Right lobe of liver (tissue), 6 donors: ENCODE measurements at regions not wholly inside any gene's neighbourhood (a gene's known extent, or its start where the extent isn't known, plus 50 kb on each side); places are given as distances from the start of the nearest gene placed in this dataset.
"Not testable (repeated sequence)": the region's sequence is repeated elsewhere in the genome, so short reads cannot be mapped to it uniquely, and the experiment has no call there.

Experiments used
- ATAC-seq, 4 donors: fragments of 200-7000 bp; cut with Tn5 transposase; one replicate each; pipeline ENCODE4 v1.9.1; 2020; ENCODE audit warnings: mild to moderate bottlenecking in 4 of 4, moderate library complexity in 4 of 4
- DNase-seq, 3 donors: peaks; one replicate each; pipeline ENCODE4 v3.0.0-alpha.2; 2020
- H3K27ac ChIP-seq, 3 donors: fragments of 200-600 bp; one replicate each; pipeline ENCODE4 v1.8.0; 2022
- H3K27me3 ChIP-seq, 2 donors: fragments of 200-600 bp; one replicate each; pipeline ENCODE4 v1.8.0; 2022
- H3K36me3 ChIP-seq, 4 donors: fragments of 200-600 bp; sonication (generic) in 1 of 4; one replicate each; pipeline versions ENCODE4 v1.5.1 to v1.8.0; 2017 to 2022; ENCODE audit warnings: control low read depth in 1 of 4
- H3K4me1 ChIP-seq, 4 donors: fragments of 200-600 bp; sonication (generic) in 1 of 4; one replicate each; pipeline versions ENCODE4 v1.5.1 to v1.8.0; 2017 to 2022; ENCODE audit warnings: control low read depth in 1 of 4
- H3K4me3 ChIP-seq, 3 donors: fragments of 200-600 bp; one replicate each; pipeline ENCODE4 v1.8.0; 2022
- H3K9me3 ChIP-seq, 4 donors: fragments of 200-600 bp; sonication (generic) in 1 of 4; one replicate each; pipeline versions ENCODE4 v1.5.1 to v1.8.0; 2017 to 2022; ENCODE audit warnings: control low read depth in 1 of 4
- CTCF ChIP-seq, 4 donors: fragments of 200-600 bp in 3 of 4; fragments of 450-650 bp in 1 of 4; IDR thresholded peaks; one replicate each; pipeline versions ENCODE4 v1.5.1 to v1.8.0; 2016 to 2022; ENCODE audit warnings: antibody characterized with exemption in 4 of 4, mild to moderate bottlenecking in 2 of 4
- POLR2A ChIP-seq: fragments of 450-650 bp; IDR thresholded peaks from one replicate; pipeline ENCODE4 v1.6.1; 2017; ENCODE audit warnings: antibody characterized with exemption, mild to moderate bottlenecking
- WGBS: methylation state at CpG from one replicate; pipeline ENCODE4 v1.1.6; 2018; ENCODE audit warnings: low coverage, low lambda C conversion rate; ENCODE audit not compliant: insufficient coverage; ENCODE audit errors: missing lambda C conversion rate; 5-methylcytosine and 5-hydroxymethylcytosine counted together
- intact Hi-C, 2 donors: fragments of 100-400 bp; cut with DNase I; formaldehyde crosslinking; loops; one replicate each; pipeline versions ENCODE4 v1.11.2 to v1.14.1; 2022
- donor health status: DM: no; HTN: yes; CAD: no.
- donor health status: DM: no; HTN: no; CAD: no.
- donor health status: DM: no; HTN: no; CAD: no.
- donor health status: DM: no; HTN: yes; CAD: no.
- donor health status: DM: no; HTN: yes; CAD: no.

DNA sequence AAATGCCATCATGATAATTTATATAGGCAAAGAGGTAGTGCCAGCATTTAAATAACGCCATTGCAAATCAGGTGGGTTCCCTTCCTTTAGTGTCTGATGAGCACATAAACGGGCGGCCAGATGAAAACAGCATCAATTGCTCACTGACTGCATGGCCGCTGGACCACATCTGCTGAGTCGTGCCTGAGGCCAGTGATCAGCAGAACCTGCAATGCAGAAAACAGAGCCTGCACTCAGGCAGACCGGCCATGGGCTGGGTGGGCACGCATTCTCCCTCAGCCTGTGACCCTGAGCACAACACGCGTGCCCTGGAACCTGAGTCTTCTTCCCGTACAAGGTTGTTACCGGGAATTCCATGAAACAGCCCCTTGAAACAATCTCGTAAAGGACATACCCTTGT, 144.0 kb upstream of the THBS2 start:
- Histone ChIP-seq H3K36me3 (no peaks in the 10 kb centered on the region), H3K27me3 (no peaks in the 10 kb centered on the region), H3K27ac (no peak overlapping the region), H3K4me1 (no peaks in the 10 kb centered on the region), H3K4me3 (no peak overlapping the region), H3K9me3 (no peaks in the 10 kb centered on the region)
- DNase-seq (no peak), ATAC-seq (no peak)
- intact Hi-C loops = no loop called here
- TF ChIP-seq CTCF (IDR thresholded peaks at IDR 0.05) (no peak), POLR2A (no peak)
- 77% methylated on average over 6 of the region's 12 CpGs for WGBS

DNA sequence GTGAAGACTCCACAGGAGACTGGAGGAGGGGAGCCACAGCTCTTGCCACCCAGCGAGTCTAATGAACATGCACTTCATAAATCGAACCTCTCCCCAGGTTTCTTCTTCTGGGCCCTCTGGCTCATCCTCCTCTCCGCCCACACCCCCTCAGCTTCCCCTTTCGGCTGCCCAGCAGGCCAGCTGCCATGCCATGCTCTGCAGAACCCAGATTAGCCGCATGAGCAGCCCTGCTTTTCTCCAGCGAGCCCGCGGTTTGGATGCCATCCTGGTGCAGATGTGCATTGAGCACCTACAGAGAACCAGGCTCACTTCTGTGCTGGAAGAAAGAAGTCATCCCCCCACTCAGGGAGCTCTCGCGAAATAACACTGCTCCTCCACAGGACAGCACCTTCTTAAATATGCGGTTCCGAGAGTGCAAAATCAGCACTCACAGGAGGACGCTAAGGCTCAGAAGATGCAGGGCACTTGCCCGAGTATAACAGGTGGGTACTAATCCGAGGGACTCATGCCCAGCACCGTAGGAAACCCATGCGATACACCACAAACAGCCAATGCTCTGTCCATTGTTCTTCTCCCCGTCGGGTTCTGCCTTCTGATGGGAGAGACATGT, 143.0 kb upstream of the THBS2 start:
- intact Hi-C loops = no loop called here
- H3K36me3 ChIP-seq = no peaks in the 10 kb centered on the region
- no peak for ATAC-seq
- no peaks in the 10 kb centered on the region for H3K27me3 ChIP-seq
- no peak overlapping the region for H3K27ac ChIP-seq
- WGBS = 73% methylated on average over 10 of the region's 19 CpGs
- no peak for DNase-seq
- no peak for TF ChIP-seq POLR2A
- no peak for TF ChIP-seq CTCF (IDR thresholded peaks at IDR 0.05)
- no peaks in the 10 kb centered on the region for H3K9me3 ChIP-seq
- no peaks in the 10 kb centered on the region for H3K4me1 ChIP-seq
- no peak overlapping the region for H3K4me3 ChIP-seq

- H3K36me3 ChIP-seq, H3K27ac ChIP-seq, H3K9me3 ChIP-seq, H3K4me3 ChIP-seq, H3K27me3 ChIP-seq, DNase-seq, intact Hi-C loops, H3K4me1 ChIP-seq, ATAC-seq: not testable (repeated sequence)
- WGBS = 48% methylated on average over 5 of the region's 7 CpGs
These were observed 142.4 kb upstream of the THBS2 start for GRCh38 chr6:169396009-169396539.

DNA sequence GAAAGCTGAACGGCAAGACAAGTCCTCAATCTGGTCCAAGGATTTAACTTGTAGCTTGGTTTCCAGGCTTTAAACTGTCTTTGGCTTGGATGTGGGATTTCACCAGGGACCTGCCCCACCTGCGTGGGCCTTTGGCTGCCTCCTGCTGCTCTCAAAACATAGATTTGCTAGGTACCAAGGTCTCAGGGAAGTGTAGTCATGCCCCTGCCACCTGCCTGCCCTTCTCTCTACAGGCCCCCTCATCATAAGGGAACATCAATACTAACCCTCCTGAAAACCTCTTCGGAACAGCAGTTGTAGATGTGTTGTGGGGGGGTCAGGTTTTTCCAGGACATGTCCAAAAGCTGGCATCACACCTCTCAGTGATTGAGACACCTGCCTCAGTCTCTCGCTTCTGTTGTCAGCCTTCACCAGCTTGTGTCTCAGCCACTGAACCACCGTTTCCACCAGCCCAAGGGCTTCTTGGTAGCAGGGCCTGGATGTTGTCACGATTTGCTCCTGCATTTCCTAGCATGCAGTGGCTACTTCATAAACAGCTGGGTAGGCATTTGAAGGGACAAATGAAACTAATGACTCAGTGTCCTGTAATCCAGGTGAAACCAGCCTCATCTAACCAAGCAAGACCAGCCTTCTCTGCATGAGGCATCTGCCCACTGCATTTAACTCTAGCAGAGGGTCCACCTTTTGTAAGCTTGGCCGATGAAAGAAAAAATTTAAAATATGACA, 141.6 kb upstream of the THBS2 start:
- TF ChIP-seq POLR2A (no peak), CTCF (IDR thresholded peaks at IDR 0.05) (no peak)
- ATAC-seq (no peak), DNase-seq (no peak)
- no peak overlapping the region for H3K27ac ChIP-seq
- intact Hi-C loops = no loop called here
- no peaks in the 10 kb centered on the region for H3K36me3 ChIP-seq
- H3K27me3 ChIP-seq = no peaks in the 10 kb centered on the region
- H3K4me3 ChIP-seq = no peak overlapping the region
- WGBS = 65% methylated on average over 2 of the region's 7 CpGs
- H3K4me1 ChIP-seq = no peaks in the 10 kb centered on the region
- no peaks in the 10 kb centered on the region for H3K9me3 ChIP-seq

DNA sequence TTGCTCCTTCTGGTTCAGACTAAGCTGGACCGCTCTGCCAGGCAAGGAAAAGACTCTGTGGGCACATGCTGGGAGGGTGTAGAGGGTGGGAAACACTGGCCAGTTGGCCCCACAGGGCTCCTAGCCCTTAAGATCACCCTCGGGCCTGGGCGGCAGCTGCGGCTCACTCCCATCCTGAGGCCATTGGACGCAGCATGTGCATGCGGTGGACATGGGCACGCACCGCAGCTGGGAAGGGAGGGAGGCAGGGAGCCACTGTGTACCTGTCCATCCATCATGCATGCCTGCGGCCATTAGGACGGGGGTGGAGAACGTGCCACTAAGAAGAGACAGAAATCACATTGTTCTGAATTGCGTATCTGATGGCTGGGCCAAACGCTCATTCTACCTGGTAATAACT, 140.1 kb upstream of the THBS2 start:
- TF ChIP-seq POLR2A (no peak), CTCF (IDR thresholded peaks at IDR 0.05) (no peak)
- ATAC-seq (peak in 1 of 4 donors; percentile 21), DNase-seq (no peak)
- no peaks in the 10 kb centered on the region for H3K4me1 ChIP-seq
- no peaks in the 10 kb centered on the region for H3K36me3 ChIP-seq
- H3K27me3 ChIP-seq = no peaks in the 10 kb centered on the region
- no peak overlapping the region for H3K27ac ChIP-seq
- no peaks in the 10 kb centered on the region for H3K9me3 ChIP-seq
- intact Hi-C loops = no loop called here
- no peak overlapping the region for H3K4me3 ChIP-seq
- 67% methylated on average over 6 of the region's 13 CpGs for WGBS
